IPS DF 6.9 (cell line): ENCODE measurements at regions not wholly inside any gene's neighbourhood (a gene's known extent, or its start where the extent isn't known, plus 50 kb on each side); places are given as distances from the start of the nearest gene placed in this dataset.

Source experiments
- DNase-seq: peaks from one replicate; pipeline ENCODE4 v3.0.0-alpha.2; 2013; ENCODE audit warnings: low read depth, low spot score
- H3K27ac ChIP-seq: one replicate; pipeline ENCODE4 v1.5.1; 2013; ENCODE audit warnings: low read length, control low read depth
- H3K27me3 ChIP-seq: 2 replicates; pipeline ENCODE4 v1.6.1; 2013; ENCODE audit warnings: mild to moderate bottlenecking, low read length; ENCODE audit not compliant: control insufficient read depth, insufficient read depth
- H3K36me3 ChIP-seq: 2 replicates; pipeline ENCODE4 v1.6.1; 2013; ENCODE audit warnings: low read length; ENCODE audit not compliant: control insufficient read depth, insufficient read depth
- H3K4me1 ChIP-seq: 2 replicates; pipeline ENCODE4 v1.6.1; 2013; ENCODE audit warnings: low read length; ENCODE audit not compliant: control insufficient read depth, insufficient read depth
- H3K4me3 ChIP-seq: 2 replicates; pipeline ENCODE4 v1.5.1; 2013; ENCODE audit warnings: mild to moderate bottlenecking, low read length
- H3K9me3 ChIP-seq: 2 replicates; pipeline ENCODE4 v1.6.1; 2013; ENCODE audit warnings: low read length, inconsistent platforms; ENCODE audit not compliant: control insufficient read depth, insufficient read depth
- WGBS: extraction: QIAGEN DNeasy Blood & Tissue Kit; methylation state at CpG from one replicate; pipeline ENCODE4 v1.1.7; 2013; ENCODE audit warnings: mixed read lengths, missing lambda C conversion rate; ENCODE audit not compliant: insufficient read length, insufficient coverage; 5-methylcytosine and 5-hydroxymethylcytosine counted together

GRCh38 chr1:91153341-91153740 is 131.5 kb upstream of the ZNF644 start:
- DNase-seq, result no peak
- H3K9me3 ChIP-seq, result no peaks in the 10 kb centered on the region
- WGBS, result no CpG with 5 or more reads among the region's 1 CpG
- no peak overlapping the region for H3K4me3 ChIP-seq
- H3K27ac ChIP-seq, result no peak overlapping the region
- no peaks in the 10 kb centered on the region for H3K36me3 ChIP-seq
- no peaks in the 10 kb centered on the region for H3K27me3 ChIP-seq
- no peaks in the 10 kb centered on the region for H3K4me1 ChIP-seq

- no peak for DNase-seq
- Histone ChIP-seq H3K9me3 (no peaks in the 10 kb centered on the region), H3K4me1 (no peaks in the 10 kb centered on the region), H3K4me3 (no peak overlapping the region), H3K27me3 (no peaks in the 10 kb centered on the region), H3K27ac (no peak overlapping the region), H3K36me3 (no peaks in the 10 kb centered on the region)
- no CpG with 5 or more reads among the region's 5 CpGs for WGBS
These were observed 130.5 kb upstream of the ZNF644 start for GRCh38 chr1:91152331-91152730.

GRCh38 chr1:91151702-91152101 is 129.9 kb upstream of the ZNF644 start:
- no peaks in the 10 kb centered on the region for H3K4me1 ChIP-seq
- no peak overlapping the region for H3K27ac ChIP-seq
- H3K9me3 ChIP-seq, result no peaks in the 10 kb centered on the region
- no peaks in the 10 kb centered on the region for H3K27me3 ChIP-seq
- H3K4me3 ChIP-seq, result no peak overlapping the region
- no peak for DNase-seq
- no CpG with 5 or more reads among the region's 1 CpG for WGBS
- H3K36me3 ChIP-seq, result no peaks in the 10 kb centered on the region

GRCh38 chr1:91148641-91149069 is 126.8 kb upstream of the ZNF644 start:
- Histone ChIP-seq H3K27ac (no peak overlapping the region), H3K36me3 (no peaks in the 10 kb centered on the region), H3K9me3 (no peaks in the 10 kb centered on the region), H3K4me1 (no peaks in the 10 kb centered on the region), H3K27me3 (no peaks in the 10 kb centered on the region), H3K4me3 (no peak overlapping the region)
- no CpG with 5 or more reads among the region's 3 CpGs for WGBS
- no peak for DNase-seq

GRCh38 chr1:91141858-91142257 is 120.0 kb upstream of the ZNF644 start:
- no peaks in the 10 kb centered on the region for H3K36me3 ChIP-seq
- DNase-seq, result no peak
- WGBS, result no CpG with 5 or more reads among the region's 3 CpGs
- H3K27me3 ChIP-seq, result no peaks in the 10 kb centered on the region
- no peak overlapping the region for H3K27ac ChIP-seq
- H3K4me1 ChIP-seq, result peaks cover 2% of the 10 kb centered on the region; the same call in 1 of the 2 replicates
- H3K4me3 ChIP-seq, result no peak overlapping the region
- H3K9me3 ChIP-seq, result no peaks in the 10 kb centered on the region

- no peak for DNase-seq
- WGBS, result no CpG with 5 or more reads among the region's 3 CpGs
These were observed 117.1 kb upstream of the ZNF644 start for GRCh38 chr1:91138959-91139358.

GRCh38 chr1:91137173-91137852 is 115.5 kb upstream of the ZNF644 start:
- Histone ChIP-seq H3K27me3 (no peaks in the 10 kb centered on the region), H3K9me3 (no peaks in the 10 kb centered on the region), H3K4me3 (no peak overlapping the region), H3K36me3 (no peaks in the 10 kb centered on the region), H3K4me1 (peaks cover 2% of the 10 kb centered on the region; the same call in 1 of the 2 replicates), H3K27ac (no peak overlapping the region)
- WGBS, result no CpG with 5 or more reads among the region's 1 CpG
- no peak for DNase-seq

More at GRCh38 chr1:91138959-91139358, 117.1 kb upstream of the ZNF644 start:
- H3K4me3 ChIP-seq, result no peak overlapping the region
- H3K27me3 ChIP-seq, result no peaks in the 10 kb centered on the region
- no peak overlapping the region for H3K27ac ChIP-seq
- H3K36me3 ChIP-seq, result no peaks in the 10 kb centered on the region
- H3K9me3 ChIP-seq, result no peaks in the 10 kb centered on the region
- peaks cover 2% of the 10 kb centered on the region; the same call in 1 of the 2 replicates for H3K4me1 ChIP-seq

- H3K4me1 ChIP-seq, result peaks cover 2% of the 10 kb centered on the region; the same call in 1 of the 2 replicates
- H3K27ac ChIP-seq, result no peak overlapping the region
- no peaks in the 10 kb centered on the region for H3K9me3 ChIP-seq
- WGBS, result no CpG with 5 or more reads among the region's 11 CpGs
- H3K4me3 ChIP-seq, result no peak overlapping the region
- DNase-seq, result no peak
- H3K27me3 ChIP-seq, result no peaks in the 10 kb centered on the region
- H3K36me3 ChIP-seq, result no peaks in the 10 kb centered on the region
These were observed 114.0 kb upstream of the ZNF644 start for GRCh38 chr1:91135799-91136198.

GRCh38 chr1:91133248-91133647 is 111.4 kb upstream of the ZNF644 start:
- no peak for DNase-seq

GRCh38 chr1:91130256-91130985 is 108.6 kb upstream of the ZNF644 start:
- Histone ChIP-seq H3K36me3 (no peaks in the 10 kb centered on the region), H3K4me1 (no peaks in the 10 kb centered on the region), H3K4me3 (no peak overlapping the region), H3K9me3 (no peaks in the 10 kb centered on the region), H3K27me3 (no peaks in the 10 kb centered on the region), H3K27ac (no peak overlapping the region)
- DNase-seq, result no peak
- 100% methylated on average over 1 of the region's 5 CpGs for WGBS

More at GRCh38 chr1:91133248-91133647, 111.4 kb upstream of the ZNF644 start:
- Histone ChIP-seq H3K27me3 (no peaks in the 10 kb centered on the region), H3K36me3 (no peaks in the 10 kb centered on the region), H3K9me3 (no peaks in the 10 kb centered on the region), H3K4me1 (peaks cover 2% of the 10 kb centered on the region; the same call in 1 of the 2 replicates), H3K27ac (no peak overlapping the region), H3K4me3 (no peak overlapping the region)
- no CpG with 5 or more reads among the region's 6 CpGs for WGBS
